ENCODE measurements at regions not wholly inside any gene's neighbourhood (a gene's known extent, or its start where the extent isn't known, plus 50 kb on each side); places are given as distances from the start of the nearest gene placed in this dataset.
"Not testable (repeated sequence)": the region's sequence is repeated elsewhere in the genome, so short reads cannot be mapped to it uniquely, and the experiment has no call there.

DNA sequence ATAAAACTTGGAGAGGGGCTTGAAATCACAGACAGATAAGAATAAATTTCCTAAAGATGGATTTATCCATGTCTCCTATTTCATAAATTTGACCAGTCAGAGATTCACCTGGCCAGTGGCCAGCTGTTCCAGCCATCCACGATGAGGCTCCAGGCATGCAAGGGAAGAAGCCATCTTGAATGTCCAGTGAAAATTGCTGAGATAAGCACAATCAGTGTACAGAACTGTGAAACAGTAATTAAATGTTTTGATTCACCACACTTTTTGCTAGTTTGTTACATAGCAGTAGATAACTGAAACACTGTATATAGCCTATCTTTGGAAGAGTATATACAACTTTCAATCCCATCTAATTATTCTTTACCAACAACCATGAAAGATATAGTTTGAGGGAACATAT, 163.5 kb downstream of the HINT1 start:
- DNase-seq = no peak

- DNase-seq = no peak
These were observed 164.8 kb downstream of the HINT1 start for GRCh38 chr5:131000289-131000688.

- not testable (repeated sequence) for DNase-seq
These were observed 168.3 kb downstream of the HINT1 start for GRCh38 chr5:130996720-130997119.

DNA sequence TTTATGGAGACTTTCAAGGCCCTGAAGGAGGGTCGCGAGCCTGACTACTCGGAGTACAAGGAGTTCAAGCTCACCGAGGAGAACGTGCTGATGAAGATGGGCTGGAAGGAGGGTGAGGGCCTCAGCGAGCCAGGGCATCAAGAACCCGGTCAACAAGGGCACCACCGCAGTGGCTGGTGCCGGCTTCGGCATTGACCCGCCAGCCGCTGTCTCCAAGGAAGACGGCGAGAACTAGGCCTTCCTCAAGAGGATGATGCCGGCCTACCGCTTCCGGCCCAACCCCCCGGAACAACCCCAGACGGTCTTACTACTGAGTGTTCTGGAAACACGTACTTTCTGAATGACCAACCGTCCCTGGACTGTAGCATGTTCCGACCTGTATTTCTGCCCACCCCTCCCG, 169.2 kb downstream of the HINT1 start:
- DNase-seq = no peak

DNA sequence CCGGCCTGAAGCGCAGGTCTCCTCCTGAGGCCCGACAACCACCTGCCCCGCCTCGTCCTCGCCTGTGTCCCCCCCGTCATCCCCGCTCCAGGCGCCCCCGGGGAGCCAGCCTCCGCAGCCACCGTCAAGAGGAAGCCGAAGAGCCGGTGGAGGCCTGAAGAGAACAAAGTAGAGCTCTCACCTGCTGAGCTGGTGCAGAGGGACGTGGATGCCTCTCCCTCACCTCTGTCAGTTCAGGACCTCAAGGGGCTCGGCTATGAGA, 169.9 kb downstream of the HINT1 start:
- no peak for DNase-seq

GRCh38 chr5:130994496-130995253, 170.4 kb downstream of the HINT1 start:
- DNase-seq = no peak

- no peak for DNase-seq
These were observed 172.4 kb downstream of the HINT1 start for GRCh38 chr5:130992621-130993020.

GRCh38 chr5:130992095-130992494, 173.0 kb downstream of the HINT1 start:
- DNase-seq = no peak

- DNase-seq = no peak
These were observed 179.3 kb downstream of the HINT1 start for GRCh38 chr5:130985776-130986175.

DNA sequence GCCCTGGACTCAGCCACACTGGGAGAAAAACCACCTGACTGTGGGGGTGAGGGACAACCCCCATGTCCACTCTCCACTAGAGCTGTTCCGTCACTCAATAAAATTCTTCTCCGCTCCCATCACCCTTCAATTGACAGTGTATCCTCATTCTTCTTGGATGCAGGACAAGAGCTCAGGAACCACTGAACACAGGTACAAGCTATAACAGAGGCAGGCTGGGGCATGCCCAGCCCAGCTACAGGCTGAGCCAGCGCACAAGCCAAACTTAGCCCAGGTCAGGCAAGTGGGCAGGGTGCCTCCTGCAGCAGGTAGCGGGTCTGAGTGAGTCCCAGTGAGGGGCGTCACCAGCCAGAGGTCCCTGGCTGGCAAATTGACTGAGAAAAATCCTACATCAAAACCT, 183.4 kb downstream of the HINT1 start:
- DNase-seq = no peak

DNA sequence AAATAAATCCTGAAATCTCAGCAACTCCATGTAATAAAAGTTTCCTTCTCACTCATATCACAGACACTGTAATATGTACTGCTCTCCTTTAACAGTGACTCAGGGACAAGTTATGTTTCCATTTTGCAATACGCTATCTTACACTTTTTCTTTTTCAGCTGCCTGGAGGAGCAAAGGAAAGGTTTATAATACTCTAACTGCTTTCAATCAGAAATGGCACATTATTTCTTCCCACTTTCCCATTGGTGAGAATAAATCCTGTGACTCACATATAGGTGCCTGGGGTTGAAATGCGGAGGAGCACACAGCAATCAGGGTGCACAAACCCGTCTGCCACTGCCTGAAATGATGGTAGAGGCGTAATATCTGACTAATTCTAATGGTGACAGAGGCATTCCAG, 186.6 kb downstream of the HINT1 start:
- DNase-seq = no peak

DNA sequence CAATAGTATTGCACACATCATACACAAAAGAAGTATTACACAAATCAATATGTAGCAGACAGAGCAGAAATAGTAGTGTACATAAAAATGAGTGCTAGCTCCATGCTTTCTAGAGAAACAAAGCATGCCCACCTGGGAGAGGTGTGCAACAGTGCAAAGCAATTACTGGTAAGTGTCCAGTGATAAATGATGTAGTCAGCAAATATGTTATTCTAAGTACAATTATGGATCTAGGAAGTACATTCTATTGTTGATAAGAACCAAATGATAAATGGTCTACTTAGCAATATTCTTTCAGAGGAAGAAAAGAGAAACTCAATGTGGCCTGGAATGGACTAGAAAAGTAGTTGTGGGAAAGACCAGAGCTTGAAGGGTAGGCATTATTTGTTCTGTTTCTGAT, 188.6 kb downstream of the HINT1 start:
- DNase-seq = no peak

DNA sequence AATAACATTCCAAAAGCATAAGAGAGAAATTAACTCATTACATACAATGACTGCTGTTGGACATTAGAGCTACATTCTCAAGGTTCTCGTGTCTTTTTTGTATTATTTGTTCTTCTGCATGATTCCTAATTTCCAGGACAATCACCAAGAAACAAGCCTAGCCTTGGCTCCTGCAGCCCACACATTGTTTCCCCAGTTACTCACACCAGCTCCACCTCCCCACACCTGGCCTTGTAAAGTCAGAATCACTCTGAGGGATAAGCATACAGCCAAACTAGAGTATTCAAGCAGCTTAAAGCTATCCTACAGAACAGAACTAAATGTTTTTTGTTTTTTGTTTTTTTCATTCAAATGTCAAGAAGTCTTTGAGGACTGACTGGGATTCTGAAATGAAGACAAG, 189.2 kb downstream of the HINT1 start:
- no peak for DNase-seq

DNA sequence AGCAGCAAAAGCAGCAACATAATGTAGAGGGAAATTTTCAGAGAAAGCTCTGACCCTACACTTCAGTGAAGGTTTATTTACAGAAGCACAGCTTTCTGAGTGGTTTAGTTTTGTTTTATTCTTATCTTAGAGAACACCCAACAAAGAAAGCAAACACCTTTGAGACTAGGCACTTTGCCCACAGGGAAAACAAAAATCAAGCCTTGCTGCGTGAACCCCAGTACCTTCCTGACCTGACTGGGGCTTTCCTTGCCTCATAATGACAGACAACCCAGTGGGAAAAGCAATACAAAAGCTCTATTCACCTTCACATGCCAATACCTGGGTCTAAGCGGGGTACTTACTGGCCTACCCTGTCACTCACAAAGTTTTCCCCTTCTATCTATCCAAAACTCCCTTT, 189.8 kb downstream of the HINT1 start:
- DNase-seq = no peak

DNA sequence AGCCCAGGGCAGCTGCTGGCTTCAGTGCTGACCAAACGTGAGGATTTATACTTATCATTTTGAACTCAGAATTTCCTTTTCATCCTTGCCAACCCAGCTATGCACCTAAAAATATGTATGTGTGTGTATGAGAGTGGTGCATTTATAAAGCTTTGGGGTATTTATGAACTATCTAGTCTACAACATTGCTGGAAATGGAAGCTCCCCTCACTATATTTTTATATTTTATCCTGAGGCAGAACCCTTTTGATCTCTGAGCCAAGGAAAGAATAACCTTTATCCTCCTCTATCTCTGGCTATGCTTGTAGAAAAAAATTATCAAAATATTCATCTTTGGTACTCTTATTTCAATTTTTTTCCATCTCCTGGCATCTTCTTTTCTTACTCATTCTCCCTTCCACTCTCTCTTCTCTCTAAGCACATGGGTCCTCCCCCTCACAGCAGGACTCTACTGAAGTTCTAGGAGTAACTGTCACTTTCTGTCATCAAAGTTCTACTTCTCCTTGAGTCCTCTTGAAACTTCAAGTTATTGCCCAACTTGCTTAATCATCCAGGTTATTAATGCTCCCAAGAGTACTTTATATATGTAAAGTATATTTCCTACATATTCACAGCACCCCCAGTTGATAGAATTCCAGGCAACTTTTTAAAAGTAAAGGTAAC, 190.9 kb downstream of the HINT1 start:
- no peak for DNase-seq

DNA sequence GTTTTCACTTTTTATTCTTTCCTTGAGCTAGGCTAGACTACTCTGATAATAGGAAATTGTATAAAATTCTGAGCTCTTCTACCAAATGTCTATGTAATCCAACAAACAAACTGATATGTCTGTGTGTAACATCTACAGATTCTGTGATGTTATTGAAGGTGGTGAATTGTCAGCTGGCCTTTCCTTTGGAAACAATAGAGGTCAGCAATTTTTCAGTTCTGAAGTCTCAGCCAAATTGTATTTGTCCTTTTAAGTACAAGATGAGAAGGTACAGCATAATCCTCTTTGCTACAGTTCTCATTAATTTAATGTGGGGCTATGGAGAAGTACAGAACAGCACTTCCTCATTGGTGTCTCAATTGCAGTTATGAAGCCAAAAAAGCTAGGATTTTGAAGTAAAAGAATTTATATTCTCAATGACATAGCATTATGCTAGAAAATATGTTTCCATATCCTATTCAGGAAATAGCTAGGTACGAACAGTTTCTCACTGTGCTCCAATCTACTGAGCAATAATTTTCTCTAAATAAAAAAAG, 198.0 kb downstream of the HINT1 start:
- DNase-seq = no peak

- DNase-seq = no peak
These were observed 199.1 kb downstream of the HINT1 start for GRCh38 chr5:130965920-130966319.

- no peak for DNase-seq
These were observed 199.7 kb downstream of the HINT1 start for GRCh38 chr5:130965360-130965759.

GRCh38 chr5:130964231-130965202, 200.5 kb downstream of the HINT1 start:
- no peak for DNase-seq

GRCh38 chr5:130963798-130964197, 201.3 kb downstream of the HINT1 start:
- no peak for DNase-seq

DNA sequence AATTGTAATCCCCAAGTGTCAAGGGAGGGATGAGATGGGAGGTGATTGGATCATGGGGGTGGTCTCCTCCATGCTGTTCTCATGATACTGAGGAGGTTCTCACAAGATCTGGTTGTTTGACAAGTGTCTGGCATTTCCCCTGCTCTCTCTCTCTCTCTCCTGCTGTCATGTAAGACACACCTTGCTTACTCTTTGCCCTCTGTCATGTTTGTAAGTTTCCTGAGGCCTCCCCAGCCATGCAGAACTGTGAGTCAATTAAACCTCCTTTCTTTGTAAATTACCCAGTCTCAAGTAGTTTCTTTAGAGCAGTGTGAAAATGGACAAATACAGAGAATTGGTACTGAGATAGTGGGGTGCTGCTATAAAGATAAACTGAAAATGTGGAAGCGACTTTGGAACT, 207.9 kb downstream of the HINT1 start:
- DNase-seq = no peak

- no peak for DNase-seq
These were observed 210.0 kb downstream of the HINT1 start for GRCh38 chr5:130955041-130955440.

DNA sequence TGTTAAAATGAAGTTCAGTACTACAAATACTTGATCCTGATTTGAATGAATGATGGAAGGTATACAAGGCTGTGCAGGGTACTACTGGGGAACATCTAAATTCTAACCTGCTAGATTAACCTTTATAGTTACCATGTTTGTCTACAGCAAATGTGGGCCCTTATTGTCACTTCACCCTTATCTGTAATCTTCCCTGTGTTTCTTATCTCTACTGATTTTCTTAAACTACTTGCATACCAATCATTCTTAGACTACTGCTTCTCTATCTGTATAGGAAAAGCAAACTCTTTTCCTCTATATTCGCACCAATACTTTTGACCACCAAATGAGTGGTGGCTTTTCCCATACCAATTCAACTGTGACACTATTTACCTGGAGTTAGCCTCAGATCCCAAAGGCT, 210.7 kb downstream of the HINT1 start:
- no peak for DNase-seq

DNA sequence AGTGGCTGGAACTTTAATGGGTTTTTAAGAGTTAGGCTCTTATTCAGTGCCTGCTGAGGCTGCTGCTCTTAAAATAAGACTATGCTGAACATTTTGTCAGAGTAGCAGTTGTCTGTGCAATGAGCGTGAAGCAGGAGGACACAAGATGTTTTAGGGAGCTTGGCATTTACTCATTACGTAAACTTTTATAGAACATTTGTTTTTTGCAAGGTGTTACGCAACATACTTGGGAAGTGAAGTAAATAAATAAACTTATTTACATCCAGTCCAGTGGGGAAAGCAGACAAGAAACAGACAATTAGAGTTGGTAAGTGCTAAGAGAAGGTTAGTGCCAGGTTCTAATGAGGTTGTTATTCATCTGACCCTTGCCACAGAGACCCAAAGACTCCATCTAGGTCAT, 226.0 kb downstream of the HINT1 start:
- DNase-seq = no peak
